ENCODE measurements at regions not wholly inside any gene's neighbourhood (a gene's known extent, or its start where the extent isn't known, plus 50 kb on each side); places are given as distances from the start of the nearest gene placed in this dataset.
A peak's percentile ranks its signal among the peaks of the same experiment; 100 is the strongest.

DNA sequence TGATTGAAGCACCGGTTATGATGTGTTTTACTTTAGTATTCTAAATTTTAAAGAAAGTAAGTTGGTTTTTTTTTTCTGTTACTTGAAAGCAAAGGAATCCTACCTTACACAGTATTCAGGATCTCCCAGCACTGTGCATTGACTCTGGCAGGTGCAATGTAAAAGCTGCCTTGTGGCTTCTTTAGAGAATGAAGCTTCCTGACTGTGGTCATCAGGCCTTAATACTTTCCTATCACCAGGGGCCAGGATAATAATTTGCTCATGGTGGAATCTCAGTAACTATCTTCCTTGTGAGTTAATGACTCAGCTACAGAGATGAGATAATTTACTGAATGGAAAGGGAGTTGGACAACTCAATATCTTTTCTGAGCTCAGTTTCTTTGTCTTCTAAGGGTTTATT is 435.5 kb upstream of the ZNF608 start:
- DNase-seq (ENCODE audit: extremely low read depth, low read depth) = no peak
- no peak for TF ChIP-seq CTCF (IDR thresholded peaks at IDR 0.05; ENCODE audit: low read depth, low read length, missing control alignments)
- no peak overlapping the region for H3K4me3 ChIP-seq (replicated peaks; ENCODE audit: low read depth, low read length)

DNA sequence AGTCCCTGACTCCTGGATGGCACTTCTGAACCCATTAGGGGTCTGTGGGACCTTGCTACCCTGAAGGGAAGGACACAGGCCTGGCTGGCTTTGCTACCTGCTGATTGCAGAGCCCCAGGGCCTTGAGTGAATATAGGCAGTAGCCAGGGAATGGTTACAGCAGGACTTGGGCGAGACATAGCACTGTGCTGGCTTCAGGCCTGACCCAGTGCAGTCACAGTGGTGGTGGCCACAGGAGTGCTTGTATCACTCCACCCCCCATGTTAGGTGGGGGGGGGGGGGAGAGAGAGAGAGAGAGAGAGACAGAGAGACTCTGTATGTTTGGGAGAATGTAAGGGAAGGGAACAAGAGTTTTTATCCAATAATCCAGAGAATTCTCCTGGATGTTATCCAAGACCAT is 439.3 kb upstream of the ZNF608 start:
- TF ChIP-seq CTCF (IDR thresholded peaks at IDR 0.05; ENCODE audit: low read depth, low read length, missing control alignments) = no peak
- H3K4me3 ChIP-seq (replicated peaks; ENCODE audit: low read depth, low read length) = no peak overlapping the region
- DNase-seq (ENCODE audit: extremely low read depth, low read depth) = no peak

- DNase-seq (ENCODE audit: extremely low read depth, low read depth) = no peak
- no peak overlapping the region for H3K4me3 ChIP-seq (replicated peaks; ENCODE audit: low read depth, low read length)
- no peak for TF ChIP-seq CTCF (IDR thresholded peaks at IDR 0.05; ENCODE audit: low read depth, low read length, missing control alignments)
These were observed 440.5 kb upstream of the ZNF608 start for GRCh38 chr5:125186911-125187375.

GRCh38 chr5:125189531-125189941 is 443.1 kb upstream of the ZNF608 start:
- DNase-seq (ENCODE audit: extremely low read depth, low read depth) = no peak
- H3K4me3 ChIP-seq (replicated peaks; ENCODE audit: low read depth, low read length) = no peak overlapping the region

DNA sequence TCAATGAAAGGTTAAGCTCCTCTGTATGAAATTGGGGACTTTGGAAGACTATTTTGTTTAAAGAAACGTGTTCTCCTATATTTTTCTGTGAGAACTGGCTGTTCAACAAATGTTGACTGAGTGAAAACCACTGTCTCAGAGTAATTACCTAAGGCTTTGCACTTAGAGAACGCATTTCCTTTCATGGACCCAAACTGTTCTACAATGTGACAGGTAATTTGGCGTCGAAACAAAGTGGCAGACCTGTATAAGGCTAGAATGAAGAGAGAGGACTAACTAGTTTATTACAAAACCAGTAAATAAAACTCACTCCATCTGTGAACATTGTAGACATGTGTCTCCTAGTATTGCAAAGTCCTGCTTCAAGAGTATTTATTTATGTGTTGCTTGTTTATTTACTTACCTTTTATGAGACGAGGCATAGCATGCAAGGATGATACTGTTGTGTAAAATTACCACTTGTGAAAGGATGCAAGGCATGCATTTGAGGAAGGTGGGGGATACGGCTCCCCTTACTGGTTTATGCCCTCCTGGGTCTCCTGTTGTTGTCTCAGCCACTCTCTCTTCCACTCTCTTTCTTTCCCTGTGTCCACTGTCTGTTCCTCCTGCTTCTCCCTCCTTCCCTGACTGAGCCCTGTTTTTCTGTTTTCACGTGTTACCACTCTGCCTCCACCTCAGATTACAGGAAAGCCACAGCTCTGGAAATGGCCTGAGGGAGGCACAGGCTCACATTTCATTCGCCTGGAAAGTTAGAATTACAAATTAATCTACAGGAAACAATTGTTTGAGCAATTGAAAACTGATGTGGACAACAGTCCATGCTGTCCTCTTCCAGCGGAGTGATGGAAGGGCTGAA is 444.0 kb upstream of the ZNF608 start:
- TF ChIP-seq CTCF (IDR thresholded peaks at IDR 0.05; ENCODE audit: low read depth, low read length, missing control alignments) = no peak

More at GRCh38 chr5:125189531-125189941, 443.1 kb upstream of the ZNF608 start:
- TF ChIP-seq CTCF (IDR thresholded peaks at IDR 0.05; ENCODE audit: low read depth, low read length, missing control alignments) = no peak

DNA sequence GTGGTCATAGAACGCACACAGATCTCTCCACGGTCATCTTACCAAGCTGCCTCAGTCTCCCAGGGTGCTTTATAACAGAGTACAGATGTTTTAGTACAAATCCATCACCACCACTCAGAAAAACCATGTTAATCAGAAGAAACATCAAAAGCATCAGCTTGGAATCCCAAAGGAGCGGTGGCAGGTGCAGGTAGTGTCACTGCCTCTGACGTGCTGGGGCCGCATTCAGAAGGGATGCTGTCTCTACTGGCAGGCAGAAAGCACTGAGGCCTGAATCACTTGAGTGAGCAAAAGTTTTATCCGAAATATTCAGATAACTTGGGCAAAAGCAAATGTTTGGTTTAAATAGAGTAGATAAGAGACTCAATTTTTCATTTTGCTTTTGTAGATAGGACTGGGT is 448.4 kb upstream of the ZNF608 start:
- TF ChIP-seq CTCF (IDR thresholded peaks at IDR 0.05; ENCODE audit: low read depth, low read length, missing control alignments) = no peak
- no peak overlapping the region for H3K4me3 ChIP-seq (replicated peaks; ENCODE audit: low read depth, low read length)
- no peak for DNase-seq (ENCODE audit: extremely low read depth, low read depth)

More for the DNA sequence above, 444.0 kb upstream of the ZNF608 start:
- peak; percentile 78 for DNase-seq (ENCODE audit: extremely low read depth, low read depth)
- H3K4me3 ChIP-seq (replicated peaks; ENCODE audit: low read depth, low read length) = no peak overlapping the region
